GM21786 (cell line): ENCODE measurements at regions not wholly inside any gene's neighbourhood (a gene's known extent, or its start where the extent isn't known, plus 50 kb on each side); places are given as distances from the start of the nearest gene placed in this dataset.

Source experiments
- ATAC-seq: cut with Tn5 transposase; IDR thresholded peaks from one replicate; pipeline ENCODE4 v1.9.1; 2021; ENCODE audit not compliant: unreplicated experiment

DNA sequence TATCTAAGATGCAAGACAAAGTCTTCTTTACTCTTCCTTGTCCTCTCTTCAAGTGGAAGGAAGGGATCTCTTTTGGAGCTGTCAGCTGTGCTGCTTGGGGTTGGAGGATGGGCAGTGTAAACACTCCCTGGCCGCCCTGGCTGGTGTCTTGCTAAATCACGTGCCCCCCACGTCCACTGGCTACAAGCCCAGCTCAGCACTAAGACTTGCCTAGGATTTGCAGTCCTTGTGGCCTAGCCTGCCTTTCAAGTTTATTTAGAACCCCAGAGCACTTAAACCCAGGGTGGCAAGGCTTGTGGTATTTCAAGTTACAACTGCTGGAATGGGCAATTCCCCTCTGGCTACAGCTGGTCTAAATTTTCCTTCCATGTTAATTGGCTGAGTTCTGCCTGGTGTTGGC, 272.4 kb upstream of the MYO3A start:
- no peak for ATAC-seq

DNA sequence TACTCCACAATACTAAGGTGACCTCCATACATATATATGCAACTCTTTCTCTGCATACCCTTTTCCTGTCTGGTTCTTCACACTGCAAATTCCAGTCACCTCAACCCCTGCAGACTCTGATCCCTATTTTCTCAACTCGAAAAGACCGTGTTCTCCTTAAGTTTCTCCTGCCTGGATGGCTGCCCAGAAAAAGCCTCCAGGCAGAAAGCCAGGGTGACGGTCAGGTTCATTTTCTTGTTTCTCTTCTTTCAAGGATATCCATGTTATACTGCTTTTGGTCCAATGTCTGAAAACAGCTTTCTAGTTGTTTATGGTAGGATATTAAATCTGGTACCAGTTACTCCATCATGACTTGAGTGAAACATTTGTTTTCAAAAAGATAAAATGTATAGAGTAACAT, 267.8 kb upstream of the MYO3A start:
- ATAC-seq: no peak

DNA sequence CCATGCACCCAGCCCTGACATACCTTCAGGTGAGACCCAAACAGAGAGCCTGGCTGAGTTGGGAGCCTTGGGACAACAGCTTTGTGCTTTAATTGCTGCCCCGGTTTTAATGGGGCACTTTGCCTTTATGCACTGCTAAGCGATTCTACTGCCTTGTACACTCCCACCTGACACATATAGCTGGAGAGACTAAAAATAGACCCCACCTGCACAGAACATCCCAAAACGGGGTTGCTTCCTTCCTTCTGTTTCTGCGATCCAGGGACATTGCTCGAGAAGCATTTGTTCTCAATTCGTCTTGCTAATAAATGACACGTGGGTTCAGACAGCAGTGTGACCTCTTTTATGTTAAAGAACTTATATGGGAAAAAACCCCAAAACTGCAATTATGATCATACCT, 258.8 kb upstream of the MYO3A start:
- no peak for ATAC-seq

DNA sequence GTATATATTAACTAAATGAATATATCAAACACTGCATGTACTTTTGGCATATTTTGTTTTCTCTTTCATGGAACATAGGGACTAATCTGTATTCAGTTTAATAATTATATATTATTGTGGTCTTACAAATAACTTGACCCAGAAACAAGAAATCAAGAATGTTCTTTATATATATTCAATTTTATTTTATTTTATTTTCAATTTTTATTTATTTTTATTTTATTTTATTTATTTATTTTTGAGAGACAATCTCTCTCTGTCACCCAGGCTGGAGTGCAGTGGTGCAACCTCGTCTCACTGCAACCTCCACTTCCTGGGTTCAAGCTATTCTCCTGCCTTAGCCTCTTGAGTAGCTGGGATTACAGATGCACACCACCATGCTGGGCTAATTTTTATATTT, 258.4 kb upstream of the MYO3A start:
- no peak for ATAC-seq

DNA sequence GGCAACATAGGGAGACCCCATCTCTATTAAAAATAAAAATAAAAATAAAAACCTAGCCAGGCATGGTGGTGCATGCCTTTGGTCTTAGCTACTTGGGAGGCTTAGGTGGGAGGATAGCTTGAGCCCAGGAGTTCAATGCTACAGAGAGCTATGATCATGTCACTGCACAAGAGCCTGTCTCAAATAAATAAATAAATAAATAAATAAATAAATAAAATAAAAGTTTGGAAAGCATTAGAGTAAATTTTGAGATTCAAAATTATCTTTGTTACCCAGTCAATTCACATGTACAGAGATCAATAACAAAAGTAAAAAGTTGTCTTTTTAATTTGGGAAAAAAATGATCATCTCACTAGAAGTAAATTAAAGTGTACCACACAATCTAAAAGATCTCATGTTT, 255.8 kb upstream of the MYO3A start:
- no peak for ATAC-seq

DNA sequence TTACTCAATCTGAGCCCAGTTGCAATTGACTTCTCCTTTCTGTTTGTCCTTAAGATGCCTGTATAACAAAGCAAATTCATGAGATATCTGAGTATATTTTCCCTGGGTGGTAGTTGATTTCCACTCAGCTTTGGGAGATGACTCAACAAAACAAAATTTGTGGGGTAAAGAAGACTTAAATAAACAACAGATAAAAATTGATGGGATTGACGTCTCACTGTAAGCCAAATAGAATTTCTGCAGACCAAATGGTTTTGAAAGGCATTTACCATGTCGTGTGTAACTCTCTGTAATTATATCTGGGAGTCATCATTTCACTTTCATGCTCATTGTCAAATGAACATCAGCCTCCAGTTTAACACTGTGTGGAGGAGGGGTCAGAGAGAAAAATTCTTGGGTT, 255.4 kb upstream of the MYO3A start:
- no peak for ATAC-seq

DNA sequence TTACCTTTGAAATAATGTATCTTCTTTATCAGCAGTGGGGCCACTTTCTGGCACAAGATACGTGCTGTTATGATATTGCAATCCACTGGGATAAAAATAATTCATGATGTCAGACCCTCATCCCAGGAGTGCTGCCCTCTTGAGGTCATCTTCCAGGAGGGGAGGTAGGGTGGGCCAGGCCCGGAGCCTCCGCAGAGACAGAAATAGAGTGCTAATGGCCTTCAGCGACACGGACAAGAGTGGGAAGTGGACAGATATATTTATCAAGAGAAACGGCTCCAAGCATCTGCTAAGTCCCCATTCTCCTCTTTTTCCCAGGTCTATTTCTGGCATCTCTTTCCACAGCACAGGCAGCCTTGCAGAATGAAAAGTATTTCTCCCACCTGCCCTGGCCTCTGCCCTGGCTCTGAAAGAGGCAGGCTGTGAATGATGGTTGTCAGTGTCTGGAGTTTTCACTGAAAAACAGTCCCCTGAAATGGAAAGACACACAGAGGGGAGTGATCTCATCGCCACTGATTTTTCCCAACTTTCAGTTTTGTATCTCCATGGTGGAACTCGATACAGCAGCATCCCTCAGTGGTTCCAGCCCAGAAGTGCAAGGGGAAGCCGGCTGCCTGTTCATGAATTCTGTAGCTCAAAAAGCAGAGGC, 251.7 kb upstream of the MYO3A start:
- no peak for ATAC-seq

DNA sequence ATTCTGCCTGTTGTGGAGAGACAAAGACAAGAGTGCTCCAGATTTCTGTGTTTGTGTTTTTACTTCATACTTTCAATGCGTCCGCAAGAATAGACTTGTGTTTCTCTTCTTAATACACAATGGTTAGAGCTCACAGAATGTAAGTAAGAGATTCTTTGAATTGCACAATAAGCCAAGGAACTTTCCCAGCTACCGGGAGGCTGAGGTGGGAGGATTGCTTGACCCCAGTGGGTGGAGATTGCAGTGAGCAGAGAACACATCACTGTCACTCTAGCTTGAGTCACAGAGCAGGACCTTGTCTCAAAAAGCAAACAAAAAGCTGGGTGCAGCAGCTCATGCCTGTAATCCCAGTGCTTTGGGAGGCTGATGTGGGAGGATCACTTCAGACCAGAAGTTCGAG, 250.7 kb upstream of the MYO3A start:
- ATAC-seq: no peak

DNA sequence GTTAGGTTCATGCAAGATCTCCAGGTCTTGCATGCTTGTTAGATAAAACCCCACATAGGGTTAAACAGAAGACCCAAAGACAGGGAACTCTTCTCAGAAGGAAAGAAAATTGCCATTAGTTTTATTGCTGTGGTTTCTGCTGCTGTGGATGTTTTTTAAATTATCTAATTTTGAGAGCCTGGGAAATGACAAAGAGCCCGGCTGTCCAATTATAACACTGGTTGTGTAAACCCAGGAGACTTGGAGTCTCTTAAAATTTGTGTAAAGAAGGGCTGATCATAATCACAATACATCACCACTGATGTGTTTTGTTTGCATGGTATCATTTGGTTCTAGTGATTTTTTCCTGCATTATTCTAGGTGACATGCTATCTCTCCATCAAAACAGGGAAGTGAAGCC, 246.5 kb upstream of the MYO3A start:
- no peak for ATAC-seq

DNA sequence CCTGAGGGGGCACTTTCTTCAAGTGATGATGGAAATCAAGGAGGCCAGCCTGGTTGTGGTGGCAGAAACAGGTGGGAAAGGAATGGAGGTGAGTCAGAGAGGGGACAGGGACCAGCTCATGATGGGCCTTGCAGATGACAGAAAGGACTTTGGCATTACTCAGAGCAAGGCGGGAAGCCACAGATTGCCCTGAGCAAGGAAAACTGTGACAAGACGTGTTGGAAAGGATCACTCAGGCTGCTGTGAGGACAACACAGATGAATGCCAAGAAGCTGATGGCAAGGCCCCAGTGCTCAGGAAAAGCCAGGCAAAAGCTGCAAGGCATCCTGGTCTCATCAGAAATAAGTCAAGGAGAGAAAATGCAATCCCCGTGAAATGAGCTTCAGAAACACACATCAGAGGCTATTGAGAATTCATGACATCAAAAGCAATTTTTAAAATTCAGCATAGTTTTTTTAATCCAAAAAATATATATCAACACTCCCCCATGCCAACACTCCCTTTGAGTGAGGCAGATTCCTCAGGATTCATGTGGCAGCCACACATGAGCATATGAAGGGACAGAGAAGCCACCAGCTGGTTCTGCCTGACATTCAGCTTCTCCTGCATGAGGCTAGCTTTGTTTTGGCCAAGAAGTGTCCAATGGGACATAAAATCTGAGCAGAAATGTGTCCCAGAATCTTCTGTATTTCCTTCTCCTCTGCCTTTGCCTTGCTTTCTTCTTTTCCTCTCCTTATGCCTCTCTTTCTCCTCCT, 244.5 kb upstream of the MYO3A start:
- no peak for ATAC-seq

DNA sequence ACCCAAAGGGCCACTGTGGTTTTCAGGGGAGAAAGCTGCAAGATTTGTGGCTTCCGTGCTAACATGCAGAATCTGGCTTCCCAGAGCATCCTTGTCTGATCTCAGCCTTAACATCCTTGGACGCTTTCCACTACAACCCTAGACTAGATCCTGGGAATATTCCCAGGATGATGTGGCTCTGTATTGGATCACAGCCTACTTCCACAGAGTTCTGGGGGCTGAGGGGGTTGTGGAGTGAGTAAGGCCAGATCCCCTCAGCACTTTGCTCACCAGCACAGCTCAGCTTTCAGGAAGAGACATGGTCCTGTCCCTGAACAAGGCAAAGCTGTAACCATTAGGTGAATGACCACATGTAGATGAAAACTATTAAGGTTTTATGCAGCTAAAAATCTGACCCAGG, 241.3 kb upstream of the MYO3A start:
- no peak for ATAC-seq

DNA sequence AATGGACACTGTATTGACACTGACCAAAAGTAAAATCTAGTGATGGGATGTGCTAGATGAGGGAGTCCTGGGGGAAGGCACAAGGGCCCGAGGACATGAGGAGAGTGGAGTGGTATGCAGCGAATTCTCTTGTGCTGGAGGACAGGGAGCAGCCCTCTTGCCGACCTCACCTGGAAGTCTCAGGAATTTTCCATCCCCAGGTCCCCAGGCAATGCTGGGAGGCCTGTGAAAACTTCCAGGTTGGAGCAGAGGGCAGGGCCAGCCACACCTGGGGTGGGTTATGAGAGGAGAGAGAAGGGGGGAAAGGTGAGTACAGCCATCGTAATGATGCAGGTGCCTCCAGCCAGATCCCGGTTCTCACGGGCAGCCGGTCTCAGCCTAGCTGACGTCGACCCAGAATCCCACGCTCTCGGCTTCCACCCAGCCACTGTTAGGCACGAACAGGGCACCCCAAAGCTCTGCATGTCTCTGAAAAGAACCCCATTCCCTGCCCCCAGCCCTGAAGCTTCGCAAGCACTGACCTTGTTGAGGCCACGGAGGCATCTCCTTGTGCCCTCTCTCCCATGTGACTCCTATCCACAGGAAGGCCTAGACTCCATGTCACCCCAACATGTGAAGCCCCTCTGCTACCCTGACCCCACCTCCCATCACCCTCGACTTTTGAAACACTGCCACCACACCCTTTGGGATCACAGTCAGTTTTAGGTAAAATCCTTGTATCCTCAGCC, 239.7 kb upstream of the MYO3A start:
- no peak for ATAC-seq

DNA sequence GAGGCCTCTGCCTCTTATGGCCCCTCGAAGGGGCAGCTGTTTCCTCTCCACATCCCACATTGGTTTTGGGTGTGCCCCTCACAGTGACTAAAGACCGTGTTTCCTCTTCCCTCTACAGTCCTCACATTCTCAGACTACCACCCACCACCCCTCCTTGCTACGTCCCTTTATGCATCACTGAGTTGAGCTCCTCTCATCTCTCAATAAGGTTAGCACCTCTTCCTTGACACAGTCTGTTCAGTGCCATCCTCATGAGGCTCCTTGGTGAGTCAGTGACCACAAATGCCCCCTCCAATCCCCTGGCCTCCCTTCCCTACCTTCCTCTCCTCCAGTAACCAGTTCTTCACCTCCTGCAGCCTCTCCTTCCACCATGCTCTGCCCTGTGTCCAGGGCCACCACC, 239.1 kb upstream of the MYO3A start:
- no peak for ATAC-seq

DNA sequence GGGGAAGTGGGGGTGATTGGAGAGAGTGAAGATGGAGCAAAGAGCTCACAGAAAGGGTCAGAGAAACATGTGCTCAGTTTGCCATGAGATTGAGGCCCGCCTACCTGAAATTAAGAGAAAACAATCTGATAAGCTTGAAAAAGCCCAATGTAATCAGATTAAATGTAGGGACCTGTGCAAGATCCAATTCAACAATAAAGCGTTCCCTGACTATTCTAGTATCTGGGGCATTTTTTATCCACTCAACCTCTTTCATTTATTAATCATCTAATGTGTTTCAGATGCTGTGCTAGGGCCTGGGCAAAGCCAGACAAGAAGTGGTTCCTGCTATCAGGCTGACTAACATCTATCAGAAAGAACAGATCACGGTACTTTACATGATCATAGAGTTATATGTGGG, 238.4 kb upstream of the MYO3A start:
- no peak for ATAC-seq

DNA sequence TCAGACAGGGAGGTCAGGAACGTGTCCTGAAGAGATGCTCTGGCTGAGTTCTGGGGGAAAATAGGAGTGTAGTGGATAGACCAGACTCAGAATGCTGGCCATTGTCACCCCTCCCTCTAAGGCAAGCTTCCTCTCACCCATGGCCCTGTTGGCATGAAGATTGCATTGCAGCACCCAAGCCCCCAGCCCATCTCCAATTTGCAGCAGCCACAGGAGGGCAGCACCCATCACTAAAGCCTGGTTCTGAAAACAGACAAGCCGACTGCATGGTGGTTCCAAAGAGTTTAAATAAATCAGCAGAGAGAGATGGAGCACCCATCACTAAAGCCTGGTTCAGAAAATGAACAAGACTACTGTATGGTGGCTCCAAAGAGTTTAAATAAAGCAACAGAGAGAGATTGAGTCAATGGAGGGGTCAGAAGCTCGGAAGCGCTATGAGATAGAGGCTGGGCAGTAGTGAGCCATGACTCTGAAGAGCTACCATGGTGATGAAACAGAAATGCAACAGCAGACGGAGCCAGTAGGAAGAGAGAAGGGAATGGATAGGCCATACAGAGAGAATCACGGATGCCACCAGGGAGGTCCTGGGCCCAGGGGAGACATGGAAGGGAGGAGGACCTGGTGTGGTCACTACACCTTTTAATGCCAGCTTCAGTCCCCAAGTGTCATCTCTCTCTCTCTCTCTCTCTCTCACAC, 237.9 kb upstream of the MYO3A start:
- no peak for ATAC-seq

DNA sequence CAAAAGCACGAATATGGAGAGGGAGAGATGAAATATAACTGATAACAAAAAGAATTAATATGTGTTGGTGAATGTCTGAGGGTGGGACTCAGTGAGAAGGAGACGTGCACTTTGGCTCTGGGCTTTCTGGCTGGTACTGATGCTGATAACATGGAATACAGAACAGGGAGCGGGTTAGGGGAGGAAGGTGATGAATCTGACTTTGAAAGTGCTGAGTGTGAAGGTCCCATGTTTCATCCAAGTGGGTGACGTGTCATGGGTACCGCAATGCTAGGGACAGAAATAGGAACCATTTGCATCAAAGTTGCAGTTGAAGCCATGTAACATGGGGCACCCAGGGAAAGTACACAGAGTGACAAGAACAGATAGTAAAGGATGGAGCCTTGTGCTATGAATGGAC, 236.6 kb upstream of the MYO3A start:
- ATAC-seq: no peak

DNA sequence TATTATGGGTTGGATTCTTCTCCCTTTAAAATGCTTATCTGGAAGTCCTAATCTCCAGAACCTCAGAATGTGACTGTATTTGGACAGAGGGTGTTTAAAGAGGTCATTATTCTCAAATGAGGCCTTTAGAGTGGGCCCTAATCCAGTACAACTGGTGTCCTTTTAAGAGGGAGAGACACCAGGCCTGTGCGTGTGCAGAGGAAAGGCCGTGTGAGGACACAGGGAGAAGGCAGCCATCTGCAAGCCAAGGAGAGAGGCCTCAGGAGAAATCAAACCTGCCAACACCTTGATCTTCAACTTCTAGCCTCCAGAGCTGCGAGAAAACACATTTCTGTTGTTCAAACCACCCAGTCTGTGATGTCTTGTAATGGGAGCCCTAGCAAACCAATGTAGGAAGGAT, 235.4 kb upstream of the MYO3A start:
- no peak for ATAC-seq

DNA sequence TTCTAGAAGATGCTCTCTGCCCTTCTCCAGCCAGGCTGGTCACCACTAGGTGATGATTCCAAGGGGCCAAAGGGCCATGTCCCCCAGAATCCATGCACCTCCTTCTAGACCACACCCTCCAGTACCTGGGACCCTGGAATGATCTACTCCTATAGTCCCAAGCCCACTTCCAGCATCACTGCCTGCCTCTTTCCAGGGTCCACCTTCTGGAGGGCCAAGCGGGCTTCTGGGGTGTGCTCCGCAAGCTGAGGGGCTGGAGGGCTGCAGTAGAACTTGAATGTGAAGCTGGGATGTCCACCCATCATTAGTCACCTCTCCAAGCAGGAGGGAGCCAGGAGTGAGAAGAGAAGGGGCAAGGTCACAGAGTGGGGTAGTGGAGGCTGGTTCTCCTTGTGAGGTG, 234.4 kb upstream of the MYO3A start:
- ATAC-seq: no peak

DNA sequence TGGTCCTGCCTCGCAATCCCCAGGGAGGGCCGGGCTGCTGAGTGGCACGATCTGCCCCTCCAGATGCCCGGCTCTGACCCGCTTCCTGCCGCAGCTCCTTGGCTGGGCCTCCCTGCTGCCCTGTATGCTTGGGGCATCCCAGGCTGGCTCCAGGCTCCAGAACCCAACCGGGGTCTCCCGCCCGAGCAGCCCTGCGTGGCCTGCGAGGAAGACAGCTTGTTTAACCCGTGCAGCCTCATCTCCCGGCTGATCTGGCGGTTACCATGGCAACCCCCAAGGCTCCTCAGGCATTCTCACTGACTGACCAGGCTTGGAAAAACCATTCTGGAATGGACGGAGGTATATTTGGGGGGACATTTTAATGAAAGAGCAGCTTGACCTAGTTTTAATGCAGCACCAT, 232.4 kb upstream of the MYO3A start:
- no peak for ATAC-seq

DNA sequence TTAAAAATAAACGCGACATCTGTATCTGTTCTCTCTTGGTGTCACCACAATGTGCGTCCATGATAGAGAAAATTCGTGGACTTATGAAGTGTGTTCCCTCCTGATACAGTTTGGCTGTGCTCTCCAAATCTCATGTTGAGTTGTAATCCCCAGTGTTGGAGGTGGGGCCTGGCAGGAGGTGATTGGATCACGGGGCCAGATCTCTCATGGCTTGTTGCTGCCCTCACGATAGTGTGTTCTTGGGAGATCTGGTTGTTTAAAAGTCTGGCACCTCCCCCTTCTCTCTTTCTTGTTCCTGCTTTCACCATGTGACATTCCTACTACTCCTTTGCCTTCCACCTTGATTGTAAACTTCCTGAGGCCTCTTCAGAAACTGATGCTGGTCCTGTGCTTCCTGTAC, 229.4 kb upstream of the MYO3A start:
- ATAC-seq: no peak

DNA sequence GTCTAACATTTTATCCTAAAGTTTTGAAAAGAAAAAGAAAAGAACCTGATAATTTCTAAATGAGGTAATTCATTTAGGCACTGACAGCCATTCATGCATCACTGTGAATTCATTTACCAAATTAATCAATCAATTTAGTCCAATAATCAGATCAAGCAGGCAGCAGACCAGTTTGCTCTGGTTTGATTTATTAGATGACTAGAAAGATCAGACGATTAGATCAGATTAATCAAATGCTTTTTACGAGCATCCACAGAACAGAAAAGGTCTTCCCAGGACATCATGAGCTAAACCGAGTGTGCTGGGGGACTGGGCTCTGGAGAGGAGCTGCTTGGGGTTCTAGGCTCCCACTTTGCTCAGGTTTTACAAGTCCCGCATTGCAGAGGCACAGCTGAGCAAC, 226.5 kb upstream of the MYO3A start:
- ATAC-seq: no peak
